Neural cell (in vitro differentiated cells): ENCODE measurements at regions not wholly inside any gene's neighbourhood (a gene's known extent, or its start where the extent isn't known, plus 50 kb on each side); places are given as distances from the start of the nearest gene placed in this dataset.

Experiments used
- EP300 ChIP-seq: fragments of 450-650 bp; conservative IDR thresholded peaks from 2 replicates; pipeline ENCODE4 v1.6.1; 2014; ENCODE audit warnings: antibody characterized with exemption, mild to moderate bottlenecking, moderate library complexity; ENCODE audit not compliant: poor library complexity, severe bottlenecking
- POLR2AphosphoS5 ChIP-seq: IDR thresholded peaks from 2 replicates; pipeline ENCODE4 v1.6.1; 2012
- TF ChIP-seq, protein P1 (sequence below): fragments of 450-650 bp; IDR thresholded peaks from 2 replicates; pipeline ENCODE4 v1.5.1; 2014; ENCODE audit warnings: antibody characterized with exemption, mild to moderate bottlenecking, moderate library complexity; ENCODE audit not compliant: poor library complexity, severe bottlenecking

DNA sequence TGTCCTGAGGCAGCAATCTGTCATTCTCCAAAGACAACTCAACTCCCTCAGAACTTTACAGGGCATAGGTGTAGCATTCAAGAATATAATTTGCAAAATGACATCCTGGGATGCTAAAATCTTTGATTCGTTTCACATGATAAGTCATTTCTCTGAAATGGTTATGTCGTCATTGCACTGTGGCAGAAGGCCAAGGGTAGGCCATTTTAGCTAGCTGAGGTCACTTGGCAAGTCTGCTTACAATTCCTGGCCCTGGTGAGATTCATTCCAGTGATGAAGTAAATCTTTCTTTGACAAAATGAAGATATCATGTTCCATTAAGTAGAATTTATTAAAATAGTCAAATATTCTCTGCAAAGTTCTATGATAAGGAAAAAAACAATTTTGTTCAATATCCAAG, 1410.3 kb upstream of the LRRTM1 start:
- TF ChIP-seq, protein P1, sequence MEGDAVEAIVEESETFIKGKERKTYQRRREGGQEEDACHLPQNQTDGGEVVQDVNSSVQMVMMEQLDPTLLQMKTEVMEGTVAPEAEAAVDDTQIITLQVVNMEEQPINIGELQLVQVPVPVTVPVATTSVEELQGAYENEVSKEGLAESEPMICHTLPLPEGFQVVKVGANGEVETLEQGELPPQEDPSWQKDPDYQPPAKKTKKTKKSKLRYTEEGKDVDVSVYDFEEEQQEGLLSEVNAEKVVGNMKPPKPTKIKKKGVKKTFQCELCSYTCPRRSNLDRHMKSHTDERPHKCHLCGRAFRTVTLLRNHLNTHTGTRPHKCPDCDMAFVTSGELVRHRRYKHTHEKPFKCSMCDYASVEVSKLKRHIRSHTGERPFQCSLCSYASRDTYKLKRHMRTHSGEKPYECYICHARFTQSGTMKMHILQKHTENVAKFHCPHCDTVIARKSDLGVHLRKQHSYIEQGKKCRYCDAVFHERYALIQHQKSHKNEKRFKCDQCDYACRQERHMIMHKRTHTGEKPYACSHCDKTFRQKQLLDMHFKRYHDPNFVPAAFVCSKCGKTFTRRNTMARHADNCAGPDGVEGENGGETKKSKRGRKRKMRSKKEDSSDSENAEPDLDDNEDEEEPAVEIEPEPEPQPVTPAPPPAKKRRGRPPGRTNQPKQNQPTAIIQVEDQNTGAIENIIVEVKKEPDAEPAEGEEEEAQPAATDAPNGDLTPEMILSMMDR, result no peak
- TF ChIP-seq EP300 (no peak), POLR2AphosphoS5 (no peak)
